ENCODE measurements at regions not wholly inside any gene's neighbourhood (a gene's known extent, or its start where the extent isn't known, plus 50 kb on each side); places are given as distances from the start of the nearest gene placed in this dataset.

- Histone ChIP-seq H3K27ac (no peak overlapping the region), H3K9me3 (peaks cover 0 to 2% (median 0%) of the 10 kb centered on the region in 4 donors), H3K4me1 (no peaks in the 10 kb centered on the region), H3K36me3 (no peaks in the 10 kb centered on the region), H3K4me3 (no peak overlapping the region), H3K27me3 (no peaks in the 10 kb centered on the region)
- WGBS, 2 donors = 91 to 92% methylated on average over 24 of the region's 24 CpGs
- intact Hi-C loops (cut with DNase I) = no loop called here
- no peak for DNase-seq
- TF ChIP-seq POLR2AphosphoS5 (IDR thresholded peaks at IDR 0.05) (no peak), EP300 (IDR thresholded peaks at IDR 0.05) (no peak), POLR2A (IDR thresholded peaks at IDR 0.05) (no peak)
- TF ChIP-seq, protein P1, sequence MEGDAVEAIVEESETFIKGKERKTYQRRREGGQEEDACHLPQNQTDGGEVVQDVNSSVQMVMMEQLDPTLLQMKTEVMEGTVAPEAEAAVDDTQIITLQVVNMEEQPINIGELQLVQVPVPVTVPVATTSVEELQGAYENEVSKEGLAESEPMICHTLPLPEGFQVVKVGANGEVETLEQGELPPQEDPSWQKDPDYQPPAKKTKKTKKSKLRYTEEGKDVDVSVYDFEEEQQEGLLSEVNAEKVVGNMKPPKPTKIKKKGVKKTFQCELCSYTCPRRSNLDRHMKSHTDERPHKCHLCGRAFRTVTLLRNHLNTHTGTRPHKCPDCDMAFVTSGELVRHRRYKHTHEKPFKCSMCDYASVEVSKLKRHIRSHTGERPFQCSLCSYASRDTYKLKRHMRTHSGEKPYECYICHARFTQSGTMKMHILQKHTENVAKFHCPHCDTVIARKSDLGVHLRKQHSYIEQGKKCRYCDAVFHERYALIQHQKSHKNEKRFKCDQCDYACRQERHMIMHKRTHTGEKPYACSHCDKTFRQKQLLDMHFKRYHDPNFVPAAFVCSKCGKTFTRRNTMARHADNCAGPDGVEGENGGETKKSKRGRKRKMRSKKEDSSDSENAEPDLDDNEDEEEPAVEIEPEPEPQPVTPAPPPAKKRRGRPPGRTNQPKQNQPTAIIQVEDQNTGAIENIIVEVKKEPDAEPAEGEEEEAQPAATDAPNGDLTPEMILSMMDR (IDR thresholded peaks at IDR 0.05) = no peak
Measured at GRCh38 chr4:20178902-20179576, 72.7 kb upstream of the SLIT2 start.

DNA sequence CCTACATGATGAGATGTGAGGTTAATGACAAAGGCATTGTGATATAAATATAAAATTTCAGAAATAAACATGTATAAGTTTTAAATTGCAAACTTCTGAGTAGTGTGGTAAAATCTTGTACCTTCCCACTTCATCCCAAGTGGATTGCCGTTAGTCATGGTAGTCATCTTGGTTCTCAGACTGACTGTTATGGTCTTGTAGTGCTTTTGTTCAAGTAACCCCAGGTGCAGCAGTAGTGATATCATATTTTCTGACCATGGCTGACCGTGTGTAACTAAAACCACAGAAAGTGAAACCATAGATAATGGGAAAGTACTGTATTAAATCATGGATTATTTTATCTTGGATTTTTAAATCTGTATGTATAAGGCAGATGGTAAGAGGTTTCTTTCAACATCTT, 74.8 kb upstream of the SLIT2 start:
- H3K9me3 ChIP-seq = peaks cover 0 to 2% (median 0%) of the 10 kb centered on the region in 4 donors
- TF ChIP-seq EP300 (IDR thresholded peaks at IDR 0.05) (no peak), POLR2AphosphoS5 (IDR thresholded peaks at IDR 0.05) (no peak), POLR2A (IDR thresholded peaks at IDR 0.05) (no peak)
- TF ChIP-seq, protein P1 (IDR thresholded peaks at IDR 0.05) = no peak
- WGBS, 2 donors = 71 to 87% methylated on average over 2 of the region's 2 CpGs
- H3K36me3 ChIP-seq = no peaks in the 10 kb centered on the region
- no peaks in the 10 kb centered on the region for H3K27me3 ChIP-seq
- no peak overlapping the region for H3K4me3 ChIP-seq
- H3K4me1 ChIP-seq = no peaks in the 10 kb centered on the region
- DNase-seq = no peak
- no peak overlapping the region for H3K27ac ChIP-seq
- intact Hi-C loops (cut with DNase I) = no loop called here

GRCh38 chr4:20172070-20172760, 79.5 kb upstream of the SLIT2 start:
- H3K4me3 ChIP-seq = no peak overlapping the region
- 50 to 80% methylated on average over 1 of the region's 1 CpG for WGBS, 2 donors
- no peaks in the 10 kb centered on the region for H3K4me1 ChIP-seq
- TF ChIP-seq POLR2A (IDR thresholded peaks at IDR 0.05) (no peak), EP300 (IDR thresholded peaks at IDR 0.05) (no peak), POLR2AphosphoS5 (IDR thresholded peaks at IDR 0.05) (no peak)
- TF ChIP-seq, protein P1 (IDR thresholded peaks at IDR 0.05) = no peak
- H3K27me3 ChIP-seq = no peaks in the 10 kb centered on the region
- no peak for DNase-seq
- H3K27ac ChIP-seq = no peak overlapping the region
- intact Hi-C loops (cut with DNase I) = no loop called here
- no peaks in the 10 kb centered on the region for H3K36me3 ChIP-seq
- no peaks in the 10 kb centered on the region for H3K9me3 ChIP-seq

DNA sequence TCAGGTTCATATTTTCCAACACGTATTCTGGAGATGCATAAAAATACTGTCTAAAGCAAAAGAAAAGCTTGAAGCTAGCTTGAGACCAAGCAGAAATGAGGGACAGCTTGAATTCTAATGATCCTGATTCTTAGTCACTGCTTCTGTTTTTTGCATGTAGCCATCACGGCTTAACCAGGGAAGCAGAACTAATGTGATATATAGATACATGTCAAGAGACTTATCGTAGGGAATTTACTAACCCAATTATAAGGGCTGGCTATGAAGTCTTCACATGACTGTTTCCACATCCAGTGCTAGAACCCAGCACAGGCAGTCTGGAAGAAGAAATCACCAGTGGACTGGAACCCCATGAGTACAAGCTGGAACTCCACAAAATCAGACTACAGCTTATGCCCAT, 85.2 kb upstream of the SLIT2 start:
- no peak for TF ChIP-seq POLR2A (IDR thresholded peaks at IDR 0.05)
- TF ChIP-seq EP300 (IDR thresholded peaks at IDR 0.05) = no peak
- TF ChIP-seq, protein P1 (IDR thresholded peaks at IDR 0.05) = no peak
- no peak for TF ChIP-seq POLR2AphosphoS5 (IDR thresholded peaks at IDR 0.05)
- WGBS, 2 donors = 58 to 59% methylated on average over 3 of the region's 3 CpGs
- H3K4me1 ChIP-seq = no peaks in the 10 kb centered on the region
- intact Hi-C loops (cut with DNase I) = no loop called here
- H3K4me3 ChIP-seq = no peak overlapping the region
- no peaks in the 10 kb centered on the region for H3K9me3 ChIP-seq
- no peaks in the 10 kb centered on the region for H3K36me3 ChIP-seq
- no peak overlapping the region for H3K27ac ChIP-seq
- DNase-seq = no peak
- H3K27me3 ChIP-seq = no peaks in the 10 kb centered on the region

Measured in sigmoid colon (tissue), 6 donors.